ENCODE measurements at regions not wholly inside any gene's neighbourhood (a gene's known extent, or its start where the extent isn't known, plus 50 kb on each side); places are given as distances from the start of the nearest gene placed in this dataset.
A peak's percentile ranks its signal among the peaks of the same experiment; 100 is the strongest.

GRCh38 chr13:66036024-66036614, 1194.0 kb downstream of the PCDH9 start:
- H3K4me3 Mint-ChIP-seq: no peak overlapping the region
- no peaks in the 10 kb centered on the region for H3K9me3 Mint-ChIP-seq
- no peaks in the 10 kb centered on the region for H3K4me1 Mint-ChIP-seq
- no peaks in the 10 kb centered on the region for H3K27me3 Mint-ChIP-seq (ENCODE audit: low read depth, poor library complexity)
- H3K36me3 Mint-ChIP-seq (ENCODE audit: low read depth): no peaks in the 10 kb centered on the region
- no peak for TF ChIP-seq CTCF (IDR thresholded peaks at IDR 0.05)
- DNase-seq: no peak
- H3K27ac Mint-ChIP-seq: no peak overlapping the region

GRCh38 chr13:66033924-66034323, 1196.2 kb downstream of the PCDH9 start:
- no peaks in the 10 kb centered on the region for H3K27me3 Mint-ChIP-seq (ENCODE audit: low read depth, poor library complexity)
- H3K4me3 Mint-ChIP-seq: no peak overlapping the region
- TF ChIP-seq CTCF (IDR thresholded peaks at IDR 0.05): no peak
- peak overlapping the region; percentile 11 for H3K27ac Mint-ChIP-seq
- no peaks in the 10 kb centered on the region for H3K36me3 Mint-ChIP-seq (ENCODE audit: low read depth)
- DNase-seq: no peak
- H3K9me3 Mint-ChIP-seq: no peaks in the 10 kb centered on the region
- no peaks in the 10 kb centered on the region for H3K4me1 Mint-ChIP-seq

GRCh38 chr13:66021846-66022245, 1208.3 kb downstream of the PCDH9 start:
- H3K27me3 Mint-ChIP-seq (ENCODE audit: low read depth, poor library complexity): no peaks in the 10 kb centered on the region
- no peak for TF ChIP-seq CTCF (IDR thresholded peaks at IDR 0.05)
- no peaks in the 10 kb centered on the region for H3K4me1 Mint-ChIP-seq
- H3K27ac Mint-ChIP-seq: no peak overlapping the region
- peaks cover 3% of the 10 kb centered on the region for H3K9me3 Mint-ChIP-seq
- H3K4me3 Mint-ChIP-seq: no peak overlapping the region
- no peak for DNase-seq
- H3K36me3 Mint-ChIP-seq (ENCODE audit: low read depth): no peaks in the 10 kb centered on the region

GRCh38 chr13:66014771-66015170, 1215.4 kb downstream of the PCDH9 start:
- peaks cover 11% of the 10 kb centered on the region for H3K27me3 Mint-ChIP-seq (ENCODE audit: low read depth, poor library complexity)
- peaks cover 3% of the 10 kb centered on the region for H3K9me3 Mint-ChIP-seq
- no peak for TF ChIP-seq CTCF (IDR thresholded peaks at IDR 0.05)
- H3K4me3 Mint-ChIP-seq: no peak overlapping the region
- no peaks in the 10 kb centered on the region for H3K4me1 Mint-ChIP-seq
- no peaks in the 10 kb centered on the region for H3K36me3 Mint-ChIP-seq (ENCODE audit: low read depth)
- no peak overlapping the region for H3K27ac Mint-ChIP-seq
- no peak for DNase-seq

GRCh38 chr13:66009241-66009640, 1220.9 kb downstream of the PCDH9 start:
- DNase-seq: no peak
- H3K27ac Mint-ChIP-seq: no peak overlapping the region
- H3K4me3 Mint-ChIP-seq: no peak overlapping the region
- TF ChIP-seq CTCF (IDR thresholded peaks at IDR 0.05): no peak
- H3K27me3 Mint-ChIP-seq (ENCODE audit: low read depth, poor library complexity): peaks cover 7% of the 10 kb centered on the region
- no peaks in the 10 kb centered on the region for H3K4me1 Mint-ChIP-seq
- no peaks in the 10 kb centered on the region for H3K36me3 Mint-ChIP-seq (ENCODE audit: low read depth)
- peaks cover 3% of the 10 kb centered on the region for H3K9me3 Mint-ChIP-seq

- no peaks in the 10 kb centered on the region for H3K27me3 Mint-ChIP-seq (ENCODE audit: low read depth, poor library complexity)
- no peak for TF ChIP-seq CTCF (IDR thresholded peaks at IDR 0.05)
- H3K4me3 Mint-ChIP-seq: no peak overlapping the region
Observed at GRCh38 chr13:66003558-66003957, 1226.6 kb downstream of the PCDH9 start.

More at GRCh38 chr13:66003558-66003957, 1226.6 kb downstream of the PCDH9 start:
- H3K27ac Mint-ChIP-seq: no peak overlapping the region
- DNase-seq: no peak
- H3K4me1 Mint-ChIP-seq: no peaks in the 10 kb centered on the region
- peaks cover 14% of the 10 kb centered on the region for H3K9me3 Mint-ChIP-seq
- H3K36me3 Mint-ChIP-seq (ENCODE audit: low read depth): peaks cover 9% of the 10 kb centered on the region
